ENCODE measurements at regions not wholly inside any gene's neighbourhood (a gene's known extent, or its start where the extent isn't known, plus 50 kb on each side); places are given as distances from the start of the nearest gene placed in this dataset.
A peak's percentile ranks its signal among the peaks of the same experiment; 100 is the strongest.
"Not testable (repeated sequence)": the region's sequence is repeated elsewhere in the genome, so short reads cannot be mapped to it uniquely, and the experiment has no call there.

DNA sequence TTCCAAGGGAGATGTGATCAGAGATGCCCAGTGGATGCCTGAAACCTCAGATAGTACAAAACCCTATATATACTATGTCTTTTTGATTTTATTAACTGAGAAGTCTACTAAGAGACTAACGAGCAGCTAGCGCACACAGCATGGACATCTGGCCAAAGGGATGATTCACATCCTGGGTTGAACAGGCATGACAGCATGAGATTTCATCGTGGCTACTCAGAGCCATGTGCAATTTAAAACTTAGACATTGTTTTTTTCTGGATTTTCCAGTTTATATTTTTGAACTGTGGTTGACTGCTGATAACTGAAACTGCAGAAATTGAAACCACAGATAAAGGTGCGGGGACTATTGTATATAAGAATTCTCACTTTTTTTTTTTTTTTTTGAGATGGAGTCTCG is 2252.9 kb upstream of the AGA start:
- no peak overlapping the region for H3K4me3 ChIP-seq (ENCODE audit: low read depth, low read length)
- peak; percentile 13 for DNase-seq (ENCODE audit: low read depth)
- TF ChIP-seq, protein P1, sequence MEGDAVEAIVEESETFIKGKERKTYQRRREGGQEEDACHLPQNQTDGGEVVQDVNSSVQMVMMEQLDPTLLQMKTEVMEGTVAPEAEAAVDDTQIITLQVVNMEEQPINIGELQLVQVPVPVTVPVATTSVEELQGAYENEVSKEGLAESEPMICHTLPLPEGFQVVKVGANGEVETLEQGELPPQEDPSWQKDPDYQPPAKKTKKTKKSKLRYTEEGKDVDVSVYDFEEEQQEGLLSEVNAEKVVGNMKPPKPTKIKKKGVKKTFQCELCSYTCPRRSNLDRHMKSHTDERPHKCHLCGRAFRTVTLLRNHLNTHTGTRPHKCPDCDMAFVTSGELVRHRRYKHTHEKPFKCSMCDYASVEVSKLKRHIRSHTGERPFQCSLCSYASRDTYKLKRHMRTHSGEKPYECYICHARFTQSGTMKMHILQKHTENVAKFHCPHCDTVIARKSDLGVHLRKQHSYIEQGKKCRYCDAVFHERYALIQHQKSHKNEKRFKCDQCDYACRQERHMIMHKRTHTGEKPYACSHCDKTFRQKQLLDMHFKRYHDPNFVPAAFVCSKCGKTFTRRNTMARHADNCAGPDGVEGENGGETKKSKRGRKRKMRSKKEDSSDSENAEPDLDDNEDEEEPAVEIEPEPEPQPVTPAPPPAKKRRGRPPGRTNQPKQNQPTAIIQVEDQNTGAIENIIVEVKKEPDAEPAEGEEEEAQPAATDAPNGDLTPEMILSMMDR (IDR thresholded peaks at IDR 0.05; ENCODE audit: insufficient read depth, low read length) = no peak

GRCh38 chr4:179698321-179698720 is 2256.1 kb upstream of the AGA start:
- TF ChIP-seq, protein P1 (IDR thresholded peaks at IDR 0.05; ENCODE audit: insufficient read depth, low read length) = no peak
- no peak for DNase-seq (ENCODE audit: low read depth)
- H3K4me3 ChIP-seq (ENCODE audit: low read depth, low read length) = no peak overlapping the region

GRCh38 chr4:179709961-179710624 is 2267.9 kb upstream of the AGA start:
- TF ChIP-seq, protein P1 (IDR thresholded peaks at IDR 0.05; ENCODE audit: insufficient read depth, low read length) = no peak
- H3K4me3 ChIP-seq (ENCODE audit: low read depth, low read length) = no peak overlapping the region
- DNase-seq (ENCODE audit: low read depth) = no peak

DNA sequence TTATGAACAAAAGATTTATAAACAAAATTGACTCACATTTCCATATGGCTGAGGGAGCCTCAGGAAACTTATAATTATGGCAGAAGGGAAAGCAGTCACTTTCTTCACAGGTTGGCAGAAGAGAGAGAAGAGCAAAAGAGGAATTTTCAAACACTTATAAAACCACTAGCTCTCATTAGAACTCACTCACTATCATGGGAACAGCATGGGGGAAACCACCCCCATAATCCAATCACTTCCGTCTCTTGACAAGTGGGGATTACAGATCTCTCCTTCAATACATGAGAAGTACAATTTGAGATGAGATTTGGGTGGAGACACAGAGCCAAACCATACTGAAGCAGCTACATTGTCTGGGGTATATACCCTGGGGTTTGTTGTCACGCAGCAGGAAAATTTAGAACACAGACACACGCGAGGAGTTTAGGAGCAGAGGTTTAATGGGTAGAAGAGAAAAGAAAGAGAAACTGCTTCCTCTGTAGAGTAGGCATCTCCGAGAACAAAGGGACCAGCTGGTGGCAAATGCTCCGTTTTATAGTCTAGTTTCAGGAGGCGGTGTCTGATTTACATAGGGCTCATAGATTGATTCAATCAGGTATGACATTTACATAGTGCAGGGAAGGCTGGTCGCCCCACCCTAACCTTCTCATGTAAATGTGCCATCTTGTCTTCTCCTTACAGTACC is 2277.7 kb upstream of the AGA start:
- H3K4me3 ChIP-seq (ENCODE audit: low read depth, low read length) = no peak overlapping the region
- TF ChIP-seq, protein P1 (IDR thresholded peaks at IDR 0.05; ENCODE audit: insufficient read depth, low read length) = no peak
- no peak for DNase-seq (ENCODE audit: low read depth)

DNA sequence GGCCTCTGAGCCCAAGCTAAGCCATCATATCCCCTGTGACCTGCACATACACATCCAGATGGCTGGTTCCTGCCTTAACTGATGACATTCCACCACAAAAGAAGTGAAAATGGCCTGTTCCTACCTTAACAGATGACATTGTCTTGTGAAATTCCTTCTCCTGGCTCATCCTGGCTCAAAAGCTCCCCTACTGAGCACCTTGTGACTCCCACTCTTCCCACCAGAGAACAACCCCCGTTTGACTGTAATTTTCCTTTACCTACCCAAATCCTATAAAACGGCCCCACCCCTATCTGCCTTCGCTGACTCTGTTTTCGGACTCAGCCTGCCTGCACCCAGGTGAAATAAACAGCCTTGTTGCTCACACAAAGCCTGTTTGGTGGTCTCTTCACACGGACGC is 2284.3 kb upstream of the AGA start:
- not testable (repeated sequence) for H3K4me3 ChIP-seq (ENCODE audit: low read depth, low read length); DNase-seq (ENCODE audit: low read depth)

DNA sequence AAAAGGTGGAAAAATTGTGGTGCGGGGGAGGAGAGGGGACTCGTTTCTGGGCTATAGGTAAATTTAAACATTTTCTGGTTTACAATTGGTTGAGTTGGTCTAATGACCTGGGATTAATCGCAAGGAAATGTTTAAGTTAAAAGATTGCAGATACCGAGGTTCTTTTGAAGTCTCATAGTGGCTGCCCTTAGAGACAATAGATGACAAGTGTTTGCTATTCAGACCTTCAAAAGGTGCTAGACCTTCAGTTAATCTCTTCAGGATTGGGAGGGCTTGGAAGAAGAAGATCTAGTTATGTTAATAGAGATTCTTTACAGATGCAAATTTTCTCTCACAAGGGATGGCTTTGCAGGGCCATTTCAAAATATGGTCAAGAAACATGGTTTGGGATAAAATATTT is 2286.1 kb upstream of the AGA start:
- TF ChIP-seq, protein P1 (IDR thresholded peaks at IDR 0.05; ENCODE audit: insufficient read depth, low read length) = no peak
- no peak overlapping the region for H3K4me3 ChIP-seq (ENCODE audit: low read depth, low read length)
- DNase-seq (ENCODE audit: low read depth) = no peak

DNA sequence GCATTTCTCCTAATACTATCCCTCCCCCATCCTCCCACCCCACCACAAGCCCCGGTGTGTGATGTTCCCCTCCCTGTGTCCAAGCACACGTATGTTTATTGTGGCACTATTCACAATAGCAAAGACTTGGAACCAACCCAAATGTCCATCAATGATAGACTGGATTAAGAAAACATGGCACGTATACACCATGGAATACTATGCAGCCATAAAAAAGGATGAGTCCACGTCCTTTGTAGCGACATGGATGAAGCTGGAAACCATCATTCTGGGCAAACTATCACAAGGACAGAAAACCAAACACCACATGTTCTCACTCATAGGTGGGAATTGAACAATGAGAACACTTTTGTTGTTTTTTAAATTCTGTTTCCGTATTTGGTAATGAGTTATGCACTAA is 2294.6 kb upstream of the AGA start:
- not testable (repeated sequence) for H3K4me3 ChIP-seq (ENCODE audit: low read depth, low read length); DNase-seq (ENCODE audit: low read depth)

DNA sequence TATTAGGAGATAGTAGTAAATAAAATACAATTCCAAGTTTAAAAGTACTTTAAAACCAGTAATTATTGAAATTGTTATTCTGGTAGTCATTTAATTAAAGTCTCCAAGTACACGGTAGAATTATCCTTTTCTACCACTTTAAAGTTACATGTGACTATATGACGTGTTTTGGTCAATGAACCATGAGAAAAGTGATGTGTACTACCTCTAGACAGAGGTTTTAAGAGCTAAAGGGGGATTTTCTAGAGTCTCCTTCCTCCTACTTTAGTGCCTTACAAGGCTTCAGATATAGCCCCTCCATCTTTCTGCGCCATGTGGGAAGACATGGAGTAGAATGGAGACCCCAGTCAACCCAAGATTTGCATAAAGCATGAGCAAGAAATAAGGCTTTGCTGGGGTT is 2296.6 kb upstream of the AGA start:
- DNase-seq (ENCODE audit: low read depth) = no peak
- no peak overlapping the region for H3K4me3 ChIP-seq (ENCODE audit: low read depth, low read length)
- TF ChIP-seq, protein P1 (IDR thresholded peaks at IDR 0.05; ENCODE audit: insufficient read depth, low read length) = no peak
